Activated CD8-positive, alpha-beta memory T cell treated with anti-CD3 and anti-CD28 coated beads for 4 hours (primary cell): ENCODE measurements at regions not wholly inside any gene's neighbourhood (a gene's known extent, or its start where the extent isn't known, plus 50 kb on each side); places are given as distances from the start of the nearest gene placed in this dataset.
"Not testable (repeated sequence)": the region's sequence is repeated elsewhere in the genome, so short reads cannot be mapped to it uniquely, and the experiment has no call there.

Experiments
- DNase-seq, 2 donors: peaks; one replicate each; pipeline ENCODE4 v3.0.0-alpha.2; 2020; ENCODE audit warnings: low read depth in 2 of 2

DNA sequence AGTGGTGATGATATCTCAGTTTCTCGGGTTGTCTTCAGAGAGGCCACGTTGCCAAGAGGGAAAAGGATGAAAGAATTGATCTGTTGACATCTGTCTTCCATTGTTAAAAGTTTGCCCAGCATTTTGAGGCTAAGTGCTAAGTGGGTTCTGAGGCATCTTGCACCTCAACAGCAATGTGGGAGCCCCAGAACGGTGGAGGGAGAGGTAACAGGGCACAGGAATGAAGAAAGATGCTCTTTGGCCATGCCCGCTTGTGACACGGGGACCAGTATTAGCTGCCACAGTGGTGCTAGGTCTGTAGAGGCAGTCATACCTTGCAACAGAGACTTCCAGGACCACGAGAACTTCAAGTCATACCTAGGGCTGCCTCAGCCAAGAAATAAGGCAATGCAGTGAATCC, 106.6 kb upstream of the NUPR2 start:
- DNase-seq: no peak

DNA sequence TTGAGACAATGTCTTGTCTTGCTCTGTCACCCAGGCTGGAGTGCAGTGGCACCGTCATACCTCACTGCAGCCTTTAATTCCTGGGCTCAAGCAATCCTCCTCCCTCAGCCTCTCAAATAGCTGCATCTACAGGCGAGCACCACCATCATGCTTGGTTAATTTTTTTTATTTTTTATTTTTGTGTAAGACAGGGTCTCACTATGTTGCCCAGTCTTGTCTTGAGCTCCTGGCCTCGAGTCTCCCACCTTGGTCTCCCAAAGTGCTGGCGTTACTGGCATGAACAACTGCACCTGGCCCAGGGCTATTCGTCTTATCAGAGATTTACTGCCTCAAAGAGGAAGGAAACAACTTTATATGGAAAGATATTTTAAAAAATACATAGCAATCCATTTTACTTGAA, 102.8 kb upstream of the NUPR2 start:
- no peak for DNase-seq

DNA sequence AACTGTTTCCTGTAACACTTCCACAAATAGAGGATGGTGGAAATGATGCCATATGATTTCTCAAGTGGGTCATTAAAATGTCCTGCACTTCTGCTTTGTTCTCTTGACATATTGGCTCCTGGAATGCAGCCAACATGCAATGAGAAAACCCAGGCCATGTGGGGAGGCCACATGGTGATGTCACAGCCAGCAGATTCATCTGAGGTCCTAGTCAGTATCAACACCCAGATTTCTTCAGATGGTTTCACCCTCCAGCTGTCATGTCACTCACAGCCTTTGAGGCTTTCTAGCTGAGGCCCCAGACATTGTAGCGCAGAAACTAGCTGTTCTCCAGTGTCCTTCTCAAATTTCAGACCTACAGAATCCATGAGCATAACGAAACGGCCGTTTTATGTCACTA, 102.3 kb upstream of the NUPR2 start:
- no peak for DNase-seq

DNA sequence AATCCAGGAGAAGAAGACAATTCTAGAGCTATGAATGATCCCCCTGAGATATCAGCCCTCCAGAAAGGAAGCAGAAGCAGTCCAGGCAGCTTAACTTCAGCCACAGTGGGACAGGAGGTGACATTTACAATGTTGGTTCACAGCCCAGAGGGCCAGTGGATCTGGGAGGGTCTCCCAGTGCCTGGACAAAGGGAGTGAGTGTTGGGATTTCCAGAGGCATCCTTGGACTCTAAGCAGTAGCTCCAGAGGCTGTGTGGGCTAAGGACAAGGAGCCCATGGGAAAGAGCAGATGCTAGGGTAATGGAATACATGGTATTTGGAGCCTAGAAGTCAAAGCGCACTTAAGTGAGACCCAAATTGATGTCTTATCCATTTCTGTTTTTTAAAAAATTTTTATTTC, 97.4 kb upstream of the NUPR2 start:
- no peak for DNase-seq

DNA sequence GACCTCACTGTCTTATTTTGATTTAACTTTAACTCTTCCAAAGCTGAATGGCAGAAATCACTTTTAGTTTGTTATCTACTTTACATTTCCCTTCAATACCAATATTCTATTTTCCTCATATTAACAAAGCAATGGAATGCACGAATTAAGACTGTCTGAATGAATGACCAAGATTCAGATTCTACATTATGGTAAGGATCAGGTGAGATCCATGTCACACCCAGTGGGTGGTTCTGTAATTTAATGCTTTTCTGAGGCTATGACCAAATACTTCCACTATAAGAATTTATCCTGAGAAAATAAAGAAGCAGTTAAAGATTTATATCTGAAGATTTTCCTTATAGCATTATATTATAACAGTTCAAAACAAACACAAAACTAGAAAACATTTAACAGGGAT, 90.2 kb upstream of the NUPR2 start:
- no peak for DNase-seq

DNA sequence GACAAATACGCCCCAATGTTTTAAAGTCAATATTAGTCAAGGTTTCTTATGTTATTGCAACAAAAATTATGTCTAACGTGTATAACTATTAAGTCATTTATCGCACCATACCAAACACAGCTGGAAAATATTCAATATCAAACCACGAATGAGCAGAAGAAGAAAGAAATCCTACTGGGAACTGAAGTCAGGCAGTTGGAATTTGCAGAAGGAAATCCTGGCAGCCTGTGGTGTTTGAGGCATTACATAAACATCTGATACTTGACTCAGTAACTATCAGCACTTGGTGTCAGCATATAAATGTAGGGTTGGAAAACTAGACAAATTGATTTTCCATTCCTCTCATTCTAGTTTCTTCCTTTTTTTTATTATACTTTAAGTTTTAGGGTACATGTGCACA, 83.4 kb upstream of the NUPR2 start:
- DNase-seq: no peak

DNA sequence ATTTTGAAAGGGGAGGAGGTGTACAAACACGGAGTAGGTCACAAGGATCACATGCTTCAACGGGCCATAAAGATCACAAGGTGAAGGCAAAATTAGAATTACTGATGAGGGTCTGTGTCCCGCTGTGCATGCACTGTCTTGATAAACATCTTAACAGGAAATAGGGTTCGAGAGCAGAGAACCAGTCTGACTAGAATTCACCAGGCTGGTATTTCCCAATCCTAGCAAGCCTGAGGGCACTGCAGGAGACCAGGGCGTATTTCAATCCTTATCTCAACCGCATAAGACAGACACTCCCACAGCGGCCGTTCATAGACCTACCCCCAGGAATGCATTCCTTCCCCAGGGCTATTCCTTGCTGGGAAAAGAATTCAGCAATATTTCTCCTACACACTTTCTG, 80.0 kb upstream of the NUPR2 start:
- DNase-seq: not testable (repeated sequence)

DNA sequence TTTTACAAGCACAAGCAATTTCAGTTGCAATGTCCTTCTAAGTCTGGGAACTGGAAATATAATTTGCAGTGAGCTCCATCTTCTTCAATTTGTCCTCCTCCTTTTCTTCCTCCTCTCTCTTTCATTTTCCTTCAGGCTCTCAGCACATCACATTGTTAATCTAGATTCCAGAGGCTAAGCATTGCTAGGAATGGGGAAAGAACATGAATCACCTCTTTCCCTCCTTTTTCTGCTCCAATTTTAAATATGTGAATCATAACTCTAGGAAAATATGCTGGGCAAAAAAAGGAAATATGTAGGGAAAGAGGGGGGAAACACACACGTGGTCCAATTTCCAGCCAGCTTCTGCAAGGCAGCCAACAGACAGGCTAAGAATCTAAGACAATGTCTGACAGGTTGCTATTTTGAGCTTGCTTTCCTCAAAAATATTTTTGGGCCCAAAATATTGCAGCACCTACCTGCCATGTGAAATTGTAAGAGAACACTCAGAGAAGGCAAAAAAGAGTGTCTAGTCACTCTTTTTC, 72.7 kb upstream of the NUPR2 start:
- no peak for DNase-seq

DNA sequence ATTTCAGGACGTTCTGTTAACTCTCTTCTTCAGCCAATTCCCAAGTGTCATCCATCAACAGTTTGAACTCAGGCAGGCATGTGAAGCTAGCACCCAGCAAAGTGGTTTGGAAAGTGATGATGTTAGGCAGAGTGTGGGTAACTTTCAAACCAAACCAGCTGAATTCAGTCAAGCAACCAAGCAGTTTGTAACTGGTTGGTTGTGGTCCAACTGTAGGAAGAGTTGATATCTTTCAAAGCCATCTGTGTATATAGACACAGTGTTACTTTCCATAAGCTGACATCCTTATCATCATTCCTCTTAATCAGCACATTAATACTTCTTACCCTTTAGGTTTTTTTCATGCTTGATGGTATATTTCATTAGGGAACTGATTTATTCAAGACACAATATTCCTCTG, 72.2 kb upstream of the NUPR2 start:
- DNase-seq: no peak

DNA sequence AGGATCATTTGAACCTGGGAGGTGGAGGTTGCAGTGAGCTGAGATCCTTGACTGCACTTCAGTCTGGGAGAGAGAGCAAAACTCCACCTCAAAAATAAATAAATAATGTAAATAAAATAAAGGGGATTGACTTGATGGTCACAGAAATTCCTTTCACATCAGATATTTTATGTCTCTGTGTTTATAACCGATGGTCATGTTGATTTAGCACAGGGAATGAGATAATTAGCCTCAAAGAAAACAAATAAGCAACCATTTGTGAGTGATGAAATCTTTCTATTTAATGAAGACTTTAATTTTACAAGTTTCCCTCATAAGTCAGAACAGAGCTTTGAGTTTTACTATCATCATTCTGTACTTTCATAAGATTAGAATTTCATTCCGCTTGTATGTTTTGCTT, 64.8 kb upstream of the NUPR2 start:
- no peak for DNase-seq

DNA sequence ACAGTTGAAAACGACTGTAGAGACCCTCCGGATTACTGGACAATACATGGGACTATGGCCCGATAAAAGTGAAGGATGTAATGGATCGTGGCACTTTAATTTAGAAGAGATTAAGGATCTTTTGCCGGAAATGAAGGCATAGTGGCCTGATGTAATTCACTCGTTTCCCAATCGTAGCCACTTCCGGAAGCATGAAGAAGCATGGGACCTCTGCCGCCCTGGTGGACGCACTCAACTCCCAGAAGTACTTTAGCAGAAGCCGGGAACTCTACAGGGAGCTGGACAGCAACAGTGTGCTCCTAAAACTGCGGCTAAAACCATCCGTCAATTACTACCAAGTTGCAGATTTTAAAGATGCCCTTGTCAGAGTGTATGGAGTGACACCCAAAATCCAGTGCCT, 59.6 kb upstream of the NUPR2 start:
- no peak for DNase-seq

DNA sequence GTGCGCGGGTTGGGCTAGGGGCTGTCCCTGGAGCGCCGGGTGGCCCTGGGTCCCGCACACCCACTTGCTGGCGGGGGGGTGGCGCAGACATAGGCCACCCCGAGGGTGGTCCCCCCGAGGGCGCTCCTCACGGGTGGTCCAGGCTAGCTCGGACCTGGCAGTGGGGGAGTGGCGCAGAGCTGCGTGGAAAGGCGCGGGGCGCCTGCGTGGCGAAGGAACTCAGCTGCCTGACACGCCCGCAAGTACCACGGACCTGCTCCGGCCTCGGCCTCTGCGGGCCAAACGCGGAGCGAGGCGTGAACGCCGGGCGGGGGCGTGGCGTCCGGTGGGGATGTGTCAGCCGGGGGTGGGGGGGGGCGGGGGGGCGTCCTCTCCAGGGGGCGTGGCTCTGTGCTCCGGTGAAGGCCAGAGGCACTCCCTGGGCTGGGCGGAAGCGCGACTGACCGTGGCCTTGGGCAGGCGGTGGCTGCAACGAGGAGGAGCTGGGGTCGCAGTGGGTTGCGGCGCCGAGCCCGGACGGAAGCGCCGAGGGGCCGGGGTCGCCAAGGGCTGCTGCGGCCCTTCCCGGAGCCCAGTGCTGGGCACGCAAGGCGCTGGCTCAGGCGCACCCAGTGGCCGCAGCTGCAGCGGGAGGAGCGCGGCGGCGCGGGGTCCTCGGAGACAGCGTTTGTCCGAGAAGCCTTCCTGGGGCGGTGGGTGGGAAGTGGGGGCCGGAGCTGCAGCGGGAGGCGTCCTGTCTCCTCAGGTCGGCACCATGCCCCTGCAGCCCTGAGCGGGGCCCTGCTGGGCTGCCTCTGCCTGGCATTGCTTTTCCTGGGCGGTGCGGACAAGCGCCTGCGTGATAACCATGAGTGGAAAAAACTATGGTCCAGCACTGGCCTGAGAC, 58.9 kb upstream of the NUPR2 start:
- no peak for DNase-seq

DNA sequence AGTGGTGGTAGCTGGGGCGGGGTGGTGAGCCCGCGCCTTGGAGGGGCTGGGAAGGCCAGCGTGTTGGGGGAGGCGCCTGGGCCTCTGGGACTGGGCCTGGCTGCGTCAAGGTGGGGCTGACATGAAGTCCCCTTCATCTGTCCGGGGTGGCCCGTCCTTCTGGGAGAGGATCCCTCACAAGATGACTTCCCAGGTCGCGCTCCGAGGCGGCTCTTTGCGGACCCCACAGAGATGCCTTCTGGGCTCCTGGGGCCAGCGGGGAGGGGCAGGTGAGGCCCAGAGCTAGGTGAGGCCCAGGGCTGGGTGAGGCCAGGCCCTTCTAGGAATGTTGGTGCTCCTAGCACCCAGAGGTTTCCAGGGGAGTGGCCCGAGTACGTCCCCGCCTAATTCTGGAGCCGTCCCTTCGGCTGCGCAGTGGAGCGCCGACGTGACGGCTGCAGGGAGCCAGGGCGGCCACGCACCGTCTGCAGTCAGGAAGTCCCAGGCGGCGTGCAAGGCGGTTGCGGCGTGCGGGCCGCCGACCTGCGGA, 58.2 kb upstream of the NUPR2 start:
- no peak for DNase-seq
